ENCODE measurements at regions not wholly inside any gene's neighbourhood (a gene's known extent, or its start where the extent isn't known, plus 50 kb on each side); places are given as distances from the start of the nearest gene placed in this dataset.

DNA sequence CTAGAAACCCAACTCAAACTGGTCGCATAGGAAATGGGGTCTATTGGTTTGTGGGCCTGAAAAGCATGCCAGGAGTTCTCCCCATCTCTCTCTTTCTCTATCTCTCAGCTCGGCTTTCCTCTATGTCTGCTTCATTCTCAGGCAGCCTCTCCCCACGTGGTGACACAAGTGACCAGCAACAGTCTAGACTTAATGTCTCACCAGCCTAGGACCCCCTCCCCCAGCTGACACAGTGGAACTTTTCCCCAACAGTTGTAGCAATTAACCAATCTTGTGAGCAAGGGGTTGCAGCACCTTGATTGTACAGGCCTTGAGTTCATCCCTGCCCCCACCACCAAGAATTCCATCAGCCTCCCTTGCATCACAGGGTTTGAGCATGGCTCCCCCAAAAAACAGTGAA, 159.8 kb upstream of the KIT start:
- no peak for DNase-seq

DNA sequence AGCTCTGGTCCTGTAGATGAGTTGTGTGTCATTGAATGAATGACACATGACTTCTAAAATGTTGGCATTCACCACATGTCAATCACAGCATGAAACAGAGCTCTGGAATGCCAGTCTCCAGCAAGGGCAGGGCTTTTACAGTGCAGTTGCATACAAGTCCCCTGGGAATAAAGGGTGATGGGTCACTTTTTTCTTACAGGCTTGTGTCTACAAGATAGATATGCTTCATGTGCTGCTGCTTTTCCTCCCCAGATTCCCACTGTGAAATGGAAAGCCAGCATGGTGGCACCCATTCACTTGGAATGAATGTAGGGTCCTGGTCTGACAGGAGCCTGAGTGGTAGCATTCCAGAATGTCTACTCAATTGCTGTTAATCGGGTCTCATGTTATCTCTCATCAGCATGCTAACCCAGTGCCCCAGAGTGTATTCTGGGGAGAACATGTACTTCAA, 159.1 kb upstream of the KIT start:
- no peak for DNase-seq

DNA sequence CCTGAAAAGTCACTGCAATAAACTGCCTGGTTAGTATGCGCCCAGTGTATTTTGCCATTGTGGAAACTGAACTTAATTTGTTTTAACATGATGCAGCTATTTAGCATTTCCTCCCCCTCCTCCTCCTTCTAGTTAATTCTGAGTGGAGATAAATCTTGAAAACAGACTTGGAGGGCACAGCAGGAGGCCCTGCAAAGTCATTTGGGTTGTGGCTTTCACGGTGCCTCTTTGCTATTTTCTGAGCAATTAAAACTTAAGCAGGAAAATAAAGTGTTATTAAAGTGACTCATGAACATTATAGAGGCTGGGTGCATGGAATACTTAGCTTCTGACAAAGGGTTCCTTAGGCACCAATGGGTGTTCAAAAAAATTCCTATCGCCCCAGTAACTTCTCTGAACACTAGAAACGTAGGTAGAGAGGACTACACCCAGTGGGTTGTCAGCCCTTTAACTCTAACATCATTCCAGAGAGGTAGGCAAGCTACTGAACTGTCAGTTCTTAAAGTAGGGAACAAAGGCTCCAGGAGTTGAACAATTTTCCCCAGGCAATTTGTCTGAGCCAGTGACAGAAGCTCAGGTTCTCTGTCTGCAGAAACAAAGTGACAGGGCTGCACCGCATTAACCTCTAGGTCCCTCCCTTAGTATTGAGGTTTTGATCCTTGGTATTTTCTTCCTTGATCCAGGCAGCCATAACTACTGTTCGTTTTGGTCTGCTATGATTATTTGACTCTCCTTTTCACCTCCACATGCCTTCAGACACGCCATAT, 158.3 kb upstream of the KIT start:
- no peak for DNase-seq

DNA sequence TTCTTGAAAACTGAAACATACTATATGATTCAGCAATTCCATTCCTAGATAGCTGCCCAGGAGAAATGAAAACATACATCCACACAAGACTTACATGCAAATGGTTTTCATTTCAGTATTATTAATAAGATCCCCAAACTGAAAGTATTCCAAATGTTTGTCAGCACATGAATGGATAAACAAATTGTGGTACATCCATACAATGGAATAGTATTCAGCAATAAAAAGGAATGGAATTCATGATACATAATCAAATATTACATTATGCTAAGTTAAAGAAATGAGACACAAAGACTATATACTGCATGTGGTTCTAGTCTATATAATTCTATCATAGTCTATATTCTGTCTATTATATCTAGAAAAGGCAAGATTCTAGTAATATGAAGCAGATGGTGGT, 152.4 kb upstream of the KIT start:
- DNase-seq, result no peak

DNA sequence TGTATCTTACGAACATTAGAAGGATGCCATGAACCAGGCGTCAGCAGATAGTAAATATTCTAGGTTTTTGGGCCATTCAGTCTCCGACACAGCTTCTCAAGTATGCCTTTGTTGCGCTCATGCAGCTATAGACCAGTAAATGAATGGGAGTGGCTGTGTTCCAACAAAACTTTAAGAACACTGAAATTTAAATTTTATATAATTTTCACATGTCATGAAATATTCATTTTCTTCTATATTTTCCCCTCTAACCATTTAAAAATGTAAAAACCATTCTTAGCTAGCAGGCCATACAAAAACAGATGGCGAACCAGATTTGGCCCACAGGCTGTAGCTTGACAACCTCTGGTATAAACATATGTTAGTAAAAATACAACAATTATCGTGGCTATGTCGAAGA, 151.8 kb upstream of the KIT start:
- DNase-seq, result no peak

DNA sequence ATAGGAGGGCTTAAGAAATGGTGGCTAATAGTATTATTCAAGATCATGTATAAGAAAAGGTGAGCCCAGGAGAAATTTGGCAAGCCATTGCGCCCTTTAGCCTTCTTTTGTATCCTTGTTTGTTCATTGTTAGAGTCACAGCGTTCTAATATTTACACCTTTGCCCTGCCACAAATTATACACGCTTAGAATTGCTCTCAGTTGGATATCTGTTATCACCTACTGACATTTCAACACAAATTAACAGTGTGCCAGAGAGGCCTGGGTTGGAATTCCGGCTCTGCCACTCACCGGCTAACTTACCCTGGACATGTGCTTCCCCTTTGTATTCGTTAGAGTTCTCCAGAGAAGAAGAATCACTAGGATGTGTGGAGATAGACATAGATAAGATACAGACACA, 148.7 kb upstream of the KIT start:
- no peak for DNase-seq

DNA sequence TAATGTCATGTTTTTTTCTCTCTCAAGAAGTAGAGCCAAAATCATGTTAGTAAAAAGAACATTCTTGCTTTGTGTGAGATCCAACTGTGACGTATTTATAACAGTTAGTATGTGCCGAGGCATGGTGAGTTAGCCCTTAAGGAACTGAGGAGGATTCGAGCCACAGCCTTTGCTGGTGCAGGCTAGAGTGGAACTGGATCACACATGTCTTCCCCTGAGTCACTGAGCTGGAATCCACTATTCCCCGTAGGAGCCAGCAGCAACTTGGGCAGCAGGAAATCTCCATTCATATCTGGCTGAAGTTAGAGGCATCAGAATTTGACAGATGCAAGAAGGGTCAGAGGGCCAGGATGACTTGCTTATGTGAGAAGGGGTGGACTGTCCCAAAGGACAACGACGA, 144.6 kb upstream of the KIT start:
- DNase-seq, result no peak

DNA sequence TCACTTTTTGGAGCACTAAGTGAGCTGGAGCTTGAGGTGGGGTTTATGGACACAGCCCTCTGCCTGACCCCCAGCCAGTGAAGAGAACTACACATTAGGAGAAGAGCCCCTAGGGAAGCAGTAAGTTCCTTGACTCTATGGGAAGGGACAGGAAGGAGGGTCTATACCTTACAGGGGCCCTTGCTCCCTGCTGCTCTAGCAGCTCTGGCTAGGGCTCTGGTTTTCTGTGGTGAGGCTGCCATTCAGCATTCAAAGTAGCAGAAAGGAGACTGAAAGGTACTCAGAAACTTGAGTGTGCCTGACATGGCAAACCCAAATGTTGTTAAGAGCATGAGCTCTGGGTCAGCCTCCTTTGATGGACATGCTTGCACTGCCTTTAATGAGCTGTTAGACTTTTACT, 144.0 kb upstream of the KIT start:
- no peak for DNase-seq

DNA sequence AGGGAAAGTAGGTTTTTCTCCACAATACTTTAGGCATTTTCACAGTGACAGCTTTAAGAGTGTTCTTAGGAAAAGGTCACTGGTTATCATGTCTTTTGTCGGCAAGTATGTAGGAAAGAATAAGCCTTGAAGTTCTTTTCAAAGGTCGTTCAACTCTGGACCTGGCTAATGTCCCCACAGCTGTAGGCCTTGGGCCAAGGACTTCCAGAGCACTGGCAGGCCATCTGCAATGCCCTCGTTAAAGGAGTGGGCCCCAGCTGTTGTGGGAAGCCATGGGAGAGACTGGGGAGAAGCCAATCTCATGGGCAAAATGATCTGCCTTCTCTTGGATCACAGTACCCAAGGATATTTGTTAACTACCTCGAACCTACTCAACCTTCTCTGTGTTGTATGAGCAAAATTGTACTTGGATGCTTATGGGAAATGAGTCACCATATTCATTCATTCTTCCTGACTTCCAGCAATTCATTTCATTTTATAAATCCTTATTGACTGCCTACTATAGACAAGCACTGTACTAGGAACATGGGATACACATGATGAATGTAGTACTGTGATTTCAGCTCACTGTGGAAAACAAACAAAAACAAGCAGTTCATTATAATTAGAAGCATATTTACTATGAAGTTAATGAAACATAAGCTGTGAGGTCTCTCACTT, 141.1 kb upstream of the KIT start:
- no peak for DNase-seq

DNA sequence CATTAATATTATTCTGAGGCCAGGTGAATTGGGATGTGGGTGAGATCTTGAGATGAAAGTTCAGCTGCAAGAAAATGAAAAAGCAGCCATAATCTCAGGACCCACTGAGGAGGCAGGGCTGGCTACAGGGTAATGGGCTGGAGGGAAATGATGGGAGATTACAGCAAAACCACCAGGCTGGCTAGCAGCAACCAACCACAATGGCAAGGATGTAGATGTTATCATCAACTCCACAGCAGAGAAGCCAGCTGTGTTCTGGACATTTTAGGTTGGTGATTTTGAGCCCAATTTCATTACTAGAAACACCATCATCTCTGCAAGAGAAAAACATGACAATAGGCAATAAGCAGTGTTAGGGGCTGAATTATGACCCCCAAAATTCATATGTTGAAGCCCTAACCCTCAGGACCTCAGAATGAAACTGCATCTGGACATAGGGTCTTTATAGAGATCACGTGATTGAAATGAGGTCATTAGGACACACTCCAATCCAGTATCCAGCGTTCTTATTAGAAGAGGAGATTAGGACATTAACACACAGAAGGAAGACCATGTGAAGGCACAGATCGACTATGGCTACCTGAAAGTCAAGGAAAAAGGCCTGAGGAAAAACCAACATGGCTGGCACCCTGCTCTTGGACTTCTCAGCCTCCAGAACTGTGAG, 139.8 kb upstream of the KIT start:
- no peak for DNase-seq

DNA sequence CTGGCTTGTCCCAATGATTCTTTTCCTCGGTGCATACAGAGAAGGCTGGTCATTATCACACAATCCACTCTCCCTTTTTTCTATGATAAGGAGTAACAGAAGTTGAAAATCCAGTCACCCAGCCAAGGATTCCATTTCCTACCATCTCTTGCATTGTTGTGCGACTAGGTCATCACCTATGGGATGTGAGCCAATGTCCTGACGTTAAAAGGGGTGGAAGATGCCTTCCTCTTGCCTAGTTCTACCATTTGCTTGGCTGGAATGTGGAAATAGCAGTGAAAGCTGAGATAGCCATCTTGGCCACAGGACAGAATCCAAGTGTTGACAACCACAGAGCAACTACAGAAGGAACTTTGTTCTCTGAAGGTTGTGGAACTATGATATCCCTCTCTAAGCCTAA, 132.2 kb upstream of the KIT start:
- no peak for DNase-seq

DNA sequence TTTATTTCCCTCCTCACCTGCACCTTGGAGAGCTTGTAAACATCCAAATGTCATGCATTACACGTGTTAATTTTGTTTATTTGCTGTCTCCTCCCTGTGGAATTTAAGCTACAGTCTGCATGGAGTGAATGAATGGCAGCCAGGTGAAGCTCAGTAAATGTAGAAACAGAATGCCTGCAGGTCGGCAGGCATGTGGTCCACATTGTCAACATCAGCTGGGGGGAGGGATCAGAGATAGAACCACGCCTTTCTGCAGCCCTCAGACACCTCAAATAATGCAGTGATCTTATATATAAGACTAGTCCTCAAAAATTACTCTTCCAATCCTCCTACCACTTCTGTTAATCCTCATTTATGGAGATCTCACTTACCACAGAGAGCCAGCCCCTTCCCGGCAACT, 131.2 kb upstream of the KIT start:
- no peak for DNase-seq

DNA sequence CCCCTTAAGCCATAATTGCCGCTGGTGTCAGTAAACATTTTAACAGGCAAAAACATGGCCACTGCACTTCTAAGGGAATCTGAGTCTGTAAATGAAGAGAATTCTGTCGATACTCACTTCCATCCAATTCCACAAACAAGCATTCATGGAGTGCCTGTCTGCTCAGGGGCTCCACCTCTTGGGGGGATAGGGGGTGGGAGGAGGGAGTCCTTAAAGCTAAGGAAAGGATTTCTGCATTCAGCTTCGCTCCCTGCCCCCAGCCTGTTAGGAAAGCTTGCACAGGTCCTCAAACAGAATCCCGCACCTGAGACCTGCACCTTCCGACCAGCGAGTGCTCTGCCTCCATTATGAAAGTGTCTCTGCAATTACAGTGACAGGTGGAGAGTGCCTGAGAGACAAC, 130.2 kb upstream of the KIT start:
- no peak for DNase-seq

DNA sequence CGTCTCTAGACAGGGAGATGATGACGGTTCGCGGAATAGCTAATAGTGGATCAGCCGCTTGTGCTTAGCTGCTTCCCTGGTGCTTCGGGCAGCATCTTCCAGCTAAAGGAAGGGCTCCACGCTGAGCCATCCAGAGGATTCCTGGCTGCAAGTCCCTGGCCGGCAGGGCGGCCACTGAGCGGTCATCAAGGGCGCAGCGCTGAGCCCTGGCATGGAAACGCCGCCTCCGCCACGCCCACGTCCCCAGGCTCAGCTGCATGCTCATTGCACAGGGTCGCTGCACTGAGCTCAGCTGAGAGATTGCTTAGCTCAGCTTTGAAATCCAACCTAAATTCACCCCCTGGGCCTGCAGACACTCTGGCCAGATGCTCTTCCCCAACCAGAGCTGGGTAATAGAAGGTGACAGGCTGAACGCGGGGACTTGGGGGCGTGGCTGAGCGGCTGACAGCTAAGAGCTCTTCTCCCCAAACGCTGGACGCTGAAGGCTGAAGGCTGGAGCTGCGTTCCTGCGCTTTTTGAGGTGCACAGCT, 118.2 kb upstream of the KIT start:
- DNase-seq, result no peak

DNA sequence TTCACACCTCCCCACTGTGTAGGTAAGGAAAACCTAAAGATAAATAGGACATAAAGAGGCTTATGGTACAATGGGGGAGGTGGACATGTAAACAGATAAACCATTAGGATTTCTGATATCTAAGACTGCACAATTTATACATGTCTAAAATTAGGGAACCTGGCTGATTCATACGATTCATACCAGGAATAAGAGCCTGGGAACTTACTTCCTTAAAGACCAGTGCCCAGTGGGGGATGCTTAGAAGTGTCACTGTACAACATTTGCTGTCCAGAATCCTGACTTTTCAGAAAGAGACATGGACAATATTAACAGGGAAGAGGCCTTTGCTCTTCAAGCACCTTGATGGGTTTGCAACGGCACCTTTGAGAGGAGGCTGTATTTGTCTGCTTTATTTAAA, 116.8 kb upstream of the KIT start:
- DNase-seq, result no peak

DNA sequence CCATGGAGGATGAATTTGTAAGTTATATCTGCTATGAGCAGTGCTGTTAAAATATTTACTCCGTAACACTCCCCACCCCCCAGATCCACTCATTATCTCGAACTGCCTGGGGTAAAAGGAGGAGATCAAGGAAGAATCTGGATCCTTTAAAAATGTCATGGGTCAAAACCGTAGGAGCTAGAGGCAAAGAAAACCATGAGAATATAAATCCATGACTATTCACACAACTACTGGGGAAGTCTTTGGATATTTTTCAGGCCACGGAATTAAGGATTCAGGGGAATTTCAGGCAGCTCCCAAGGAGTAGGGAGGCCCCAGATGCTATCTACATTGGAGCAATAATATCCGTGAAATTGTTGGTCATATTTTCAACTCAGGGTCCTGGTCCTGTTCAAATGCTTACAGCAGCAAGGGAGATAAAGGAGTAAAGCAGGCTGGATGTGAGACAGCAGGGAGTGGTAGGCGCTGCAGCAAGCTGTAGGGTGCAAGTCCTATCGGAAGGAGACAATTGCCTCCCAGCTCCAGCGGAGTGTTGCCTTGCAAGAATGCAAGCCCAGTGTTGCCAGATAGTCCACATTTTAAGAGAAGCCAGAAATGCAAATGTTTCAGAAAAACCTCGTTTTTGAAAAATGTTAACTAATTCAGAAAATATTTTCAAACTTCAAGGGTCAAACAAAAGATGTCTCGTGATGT, 116.2 kb upstream of the KIT start:
- DNase-seq, result no peak

DNA sequence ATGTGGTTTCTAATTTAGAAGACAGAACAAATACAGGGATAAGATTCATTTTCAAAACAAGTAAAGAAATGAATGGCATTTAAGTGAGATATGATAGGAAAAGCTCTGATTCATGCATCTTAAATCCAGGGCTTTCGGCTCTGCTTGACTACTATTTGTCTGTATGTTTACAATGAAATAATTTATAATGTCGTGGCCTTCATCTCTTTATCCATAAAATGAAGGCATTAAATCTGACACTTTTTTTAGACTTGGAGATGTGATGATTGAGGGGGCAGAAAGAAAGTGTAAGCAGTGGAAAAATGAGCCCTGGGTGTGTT, 115.7 kb upstream of the KIT start:
- DNase-seq, result no peak

DNA sequence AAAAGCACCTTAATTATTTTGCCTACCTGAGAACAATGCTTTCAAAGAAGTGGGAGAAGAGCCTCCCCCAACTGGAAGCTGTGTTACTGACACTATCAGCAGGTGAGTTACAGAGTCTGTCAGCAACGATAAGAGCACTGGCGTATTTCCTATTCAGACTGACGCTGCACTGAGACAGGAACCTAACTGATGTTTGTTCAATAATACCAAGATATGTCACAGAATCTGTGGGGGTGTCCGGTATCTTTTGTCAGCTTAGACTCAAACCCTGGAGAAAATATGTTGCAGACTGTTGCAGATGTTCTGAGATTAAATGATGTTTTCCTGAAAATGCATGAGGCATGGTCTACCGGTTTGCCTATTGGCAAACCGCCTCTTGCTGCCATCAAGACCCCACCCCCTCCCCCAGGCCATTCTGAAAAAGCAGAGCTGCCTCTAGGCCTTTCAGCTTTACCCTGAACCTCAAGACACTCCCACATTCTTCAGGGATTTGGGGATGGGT, 115.2 kb upstream of the KIT start:
- no peak for DNase-seq

DNA sequence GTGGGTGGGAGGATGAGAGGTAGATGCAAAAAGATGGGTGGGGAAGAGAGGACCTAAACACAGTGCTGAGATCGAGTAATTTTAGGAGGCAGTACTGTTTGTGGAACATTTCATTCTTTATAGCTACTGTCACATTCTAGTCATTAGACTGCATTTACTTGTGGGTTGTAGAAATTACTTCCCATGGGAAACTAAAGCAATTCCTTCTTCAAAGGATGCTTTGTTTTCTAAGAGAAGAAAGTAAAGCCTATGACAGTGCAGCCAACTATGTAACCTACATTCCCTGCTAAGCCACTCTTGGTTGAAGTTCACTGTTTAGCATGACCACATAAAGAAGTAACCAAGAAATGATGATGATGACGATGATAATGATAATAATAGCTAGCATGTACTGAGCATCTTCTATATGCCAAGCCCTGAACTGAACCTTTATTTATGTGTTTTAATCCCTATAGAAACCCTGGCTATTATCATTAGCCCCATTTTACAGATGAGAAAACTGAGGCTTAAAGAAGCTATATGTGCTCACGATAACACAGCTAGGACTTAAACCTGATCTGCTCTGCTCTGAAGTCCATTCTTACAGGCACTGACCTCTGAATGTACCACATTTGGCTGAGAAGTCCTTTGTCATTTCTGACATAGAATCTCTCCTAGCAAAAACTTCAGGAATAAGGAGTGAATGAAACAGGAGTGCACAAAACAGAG, 114.5 kb upstream of the KIT start:
- DNase-seq, result no peak

DNA sequence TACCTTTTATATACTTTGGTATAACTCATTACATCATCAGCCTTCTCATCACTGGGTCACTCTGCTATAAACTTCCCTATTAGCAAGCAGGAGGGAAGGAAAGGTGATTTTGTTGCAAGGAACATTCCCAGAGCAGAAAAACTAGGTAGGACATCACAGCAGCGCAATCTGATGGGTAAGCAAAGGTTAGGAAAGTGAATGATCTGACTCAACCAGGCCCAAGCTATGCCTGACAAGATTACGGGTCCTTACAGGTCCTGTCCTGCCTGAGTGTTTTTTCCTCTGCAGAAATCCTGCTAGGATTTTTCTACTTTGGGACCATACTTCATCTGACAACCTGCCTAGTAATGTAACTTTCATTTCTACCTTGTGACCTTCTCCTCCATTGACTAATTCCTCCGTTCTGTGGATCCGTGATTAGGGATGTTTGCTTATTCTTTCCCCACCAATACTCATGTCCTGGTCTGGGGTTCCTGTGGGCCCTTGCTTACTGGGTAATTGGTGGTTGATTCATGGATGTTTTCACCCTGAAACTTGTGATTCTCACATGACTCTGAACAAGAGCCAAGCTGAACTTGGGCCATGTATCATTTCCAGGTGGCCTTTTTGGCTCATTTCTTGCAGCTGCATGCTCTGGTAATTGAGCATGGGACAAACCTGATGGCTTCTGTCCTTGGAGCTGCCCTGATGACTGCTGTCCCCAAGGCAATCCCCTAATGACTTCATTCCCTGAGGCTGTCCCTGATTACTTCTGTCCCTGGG, 111.9 kb upstream of the KIT start:
- no peak for DNase-seq

DNA sequence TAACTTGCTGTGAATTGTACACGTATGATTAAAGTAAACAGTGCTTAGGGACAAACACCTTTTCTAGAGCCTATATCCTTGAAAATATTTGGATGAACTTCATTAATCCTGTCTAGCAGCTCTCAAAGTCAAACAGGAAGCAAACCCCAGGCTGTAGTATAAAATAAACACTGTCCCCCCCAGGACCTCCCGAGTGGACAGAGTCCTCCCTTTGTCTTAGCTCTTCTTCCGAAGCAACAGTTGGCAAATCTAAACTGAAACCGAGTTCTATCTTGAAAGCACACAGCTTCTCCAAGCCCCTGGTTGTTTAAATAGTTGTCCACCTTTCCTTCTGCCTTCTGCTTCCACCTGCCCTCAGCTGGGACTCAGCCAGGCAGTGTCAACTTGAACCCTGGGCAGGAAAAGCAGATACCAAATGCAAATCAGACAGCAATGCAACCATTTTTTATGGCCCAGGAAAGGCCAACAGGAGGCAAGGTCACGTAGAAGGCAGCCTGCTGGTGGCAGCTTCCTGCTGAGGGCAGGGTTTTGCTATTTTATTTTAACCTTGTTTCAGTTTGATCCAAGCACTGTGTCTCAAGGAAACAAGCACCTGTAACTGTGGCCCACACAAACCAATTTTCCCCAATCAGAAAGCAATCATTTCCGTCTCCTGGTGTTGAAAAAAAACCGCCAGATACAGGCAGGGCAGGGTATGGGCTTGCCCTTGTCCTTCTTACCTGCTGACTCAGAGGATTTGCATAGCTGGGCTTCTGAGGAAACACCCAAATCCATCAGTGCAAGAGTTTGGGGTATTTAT, 110.3 kb upstream of the KIT start:
- no peak for DNase-seq
